ENCODE measurements at regions not wholly inside any gene's neighbourhood (a gene's known extent, or its start where the extent isn't known, plus 50 kb on each side); places are given as distances from the start of the nearest gene placed in this dataset.

- TF ChIP-seq CTCF (IDR thresholded peaks at IDR 0.05; ENCODE audit: control extremely low read depth in 1 of 3, insufficient read depth in 1 of 3, low read depth in 1 of 3, low read length in 3 of 3) (no peak), POLR2AphosphoS5 (IDR thresholded peaks at IDR 0.05; ENCODE audit: low read depth, low read length) (no peak), POLR2A (IDR thresholded peaks at IDR 0.05; ENCODE audit: control extremely low read depth in 1 of 2, low read depth in 2 of 2, low read length in 2 of 2) (no peak), MAX (IDR thresholded peaks at IDR 0.05) (no peak), RFX5 (IDR thresholded peaks at IDR 0.05; ENCODE audit: borderline replicate concordance, low read depth, low read length) (no peak)
Measured at GRCh38 chr12:93065896-93066295, 136.8 kb upstream of the EEA1 start.

Data from H1 (cell line).